Neuronal stem cell (in vitro differentiated cells): ENCODE measurements at regions not wholly inside any gene's neighbourhood (a gene's known extent, or its start where the extent isn't known, plus 50 kb on each side); places are given as distances from the start of the nearest gene placed in this dataset.

Experiments used
- DNase-seq: peaks from one replicate; pipeline ENCODE4 v3.0.0-alpha.2; 2013; ENCODE audit warnings: low spot score
- H2AFZ ChIP-seq: one replicate; pipeline ENCODE4 v1.6.1; 2013; ENCODE audit warnings: mild to moderate bottlenecking, low read length, inconsistent platforms
- H2AK5ac ChIP-seq: 2 replicates; pipeline ENCODE4 v1.6.1; 2013; ENCODE audit warnings: low read depth, mild to moderate bottlenecking, inconsistent platforms, low read length, moderate library complexity, mixed read lengths
- H2BK120ac ChIP-seq: 2 replicates; pipeline ENCODE4 v1.6.1; 2013; ENCODE audit warnings: low read depth, mild to moderate bottlenecking, inconsistent platforms, low read length, moderate library complexity, mixed read lengths
- H2BK12ac ChIP-seq: one replicate; pipeline ENCODE4 v1.6.1; 2013; ENCODE audit warnings: low read length, inconsistent platforms
- H2BK15ac ChIP-seq: 2 replicates; pipeline ENCODE4 v1.6.1; 2013; ENCODE audit warnings: mild to moderate bottlenecking, low read length, inconsistent platforms, mixed read lengths
- H2BK5ac ChIP-seq: one replicate; pipeline ENCODE4 v1.6.1; 2013; ENCODE audit warnings: inconsistent platforms, mild to moderate bottlenecking, low read length, moderate library complexity
- H3K14ac ChIP-seq: one replicate; pipeline ENCODE4 v1.6.1; 2013; ENCODE audit warnings: low read length, inconsistent platforms
- H3K18ac ChIP-seq: 2 replicates; pipeline ENCODE4 v1.6.1; 2013; ENCODE audit warnings: low read length, inconsistent platforms
- H3K23ac ChIP-seq: 2 replicates; pipeline ENCODE4 v1.6.1; 2013; ENCODE audit warnings: low read depth, mild to moderate bottlenecking, mixed read lengths, low read length, inconsistent platforms; ENCODE audit not compliant: poor library complexity
- H3K27ac ChIP-seq: replicated peaks from 3 replicates; pipeline ENCODE4 v1.5.1; 2013; ENCODE audit warnings: low read length, inconsistent platforms
- H3K27me3 ChIP-seq, 3 experiments: 2 replicates each; pipeline ENCODE4 v1.6.1; 2013; ENCODE audit warnings: low read length in 3 of 3, mild to moderate bottlenecking in 2 of 3, inconsistent platforms in 1 of 3, low read depth in 1 of 3, mixed read lengths in 1 of 3, moderate library complexity in 1 of 3; ENCODE audit not compliant: control insufficient read depth in 3 of 3, insufficient read depth in 3 of 3
- H3K36me3 ChIP-seq, 2 donors: replicated peaks in 1 of 2; 2 replicates each; pipeline ENCODE4 v1.6.1; 2013; ENCODE audit warnings: low read length in 2 of 2; ENCODE audit not compliant: control insufficient read depth in 2 of 2, insufficient read depth in 2 of 2
- H3K4ac ChIP-seq: 2 replicates; pipeline ENCODE4 v1.6.1; 2013; ENCODE audit warnings: inconsistent platforms, mild to moderate bottlenecking, low read length, moderate library complexity
- H3K4me1 ChIP-seq, 2 donors: 1 replicate in 1 of 2; 2 replicates in 1 of 2; pipeline ENCODE4 v1.6.1; 2013; ENCODE audit warnings: low read length in 2 of 2, low read depth in 1 of 2; ENCODE audit not compliant: control insufficient read depth in 2 of 2, insufficient read depth in 1 of 2
- H3K4me2 ChIP-seq: one replicate; pipeline ENCODE4 v1.6.1; 2013; ENCODE audit warnings: mild to moderate bottlenecking, low read length, inconsistent platforms; ENCODE audit not compliant: insufficient read depth, poor library complexity, severe bottlenecking
- H3K4me3 ChIP-seq, 2 donors: 2 replicates each; pipeline ENCODE4 v1.5.1; 2013; ENCODE audit warnings: low read length in 2 of 2, mild to moderate bottlenecking in 2 of 2, inconsistent platforms in 1 of 2, moderate library complexity in 1 of 2
- H3K79me1 ChIP-seq: one replicate; pipeline ENCODE4 v1.6.1; 2013; ENCODE audit warnings: low read depth, mild to moderate bottlenecking, inconsistent platforms, low read length, moderate library complexity
- H3K9ac ChIP-seq: one replicate; pipeline ENCODE4 v1.6.1; 2013; ENCODE audit warnings: mild to moderate bottlenecking, low read depth, low read length, inconsistent platforms; ENCODE audit not compliant: poor library complexity
- H3K9me3 ChIP-seq, 2 donors: replicated peaks in 1 of 2; 2 replicates each; pipeline versions ENCODE3 to v1.6.1; 2013; ENCODE audit warnings: low read length in 2 of 2, mild to moderate bottlenecking in 2 of 2, inconsistent platforms in 1 of 2, low read depth in 1 of 2, mixed read lengths in 1 of 2, moderate library complexity in 1 of 2; ENCODE audit not compliant: control insufficient read depth in 2 of 2, insufficient read depth in 1 of 2
- H4K8ac ChIP-seq: one replicate; pipeline ENCODE4 v1.6.1; 2013; ENCODE audit warnings: low read depth, mild to moderate bottlenecking, inconsistent platforms, low read length, moderate library complexity
- H4K91ac ChIP-seq: one replicate; pipeline ENCODE4 v1.6.1; 2013; ENCODE audit warnings: low read length, low read depth, mild to moderate bottlenecking, inconsistent platforms; ENCODE audit not compliant: poor library complexity
- WGBS, 2 donors: extraction: QIAGEN DNeasy Blood & Tissue Kit; methylation state at CpG; one replicate each; pipeline ENCODE4 v1.1.7; 2013; ENCODE audit warnings: missing lambda C conversion rate in 2 of 2, mixed read lengths in 1 of 2; ENCODE audit not compliant: insufficient read length in 2 of 2, insufficient replicate concordance in 1 of 2; ENCODE audit errors: extremely low coverage in 2 of 2; 5-methylcytosine and 5-hydroxymethylcytosine counted together

GRCh38 chr20:57920971-57921370 is 211.2 kb upstream of the PMEPA1 start:
- H4K8ac ChIP-seq, result no peak overlapping the region
- no peak overlapping the region for H3K27ac ChIP-seq
- no peak overlapping the region for H2BK120ac ChIP-seq
- H2BK12ac ChIP-seq, result no peak overlapping the region
- H3K18ac ChIP-seq, result peak overlapping the region; percentile 27
- H4K91ac ChIP-seq, result no peak overlapping the region
- H2AK5ac ChIP-seq, result no peak overlapping the region
- H3K27me3 ChIP-seq, result peaks cover 0 to 4% (median 2%) of the 10 kb centered on the region in 3 experiments
- H3K9ac ChIP-seq, result no peak overlapping the region
- no peaks in the 10 kb centered on the region for H3K36me3 ChIP-seq
- H3K4me1 ChIP-seq, result peaks cover 0 to 4% of the 10 kb centered on the region in 2 donors
- H2BK15ac ChIP-seq, result no peak overlapping the region
- no peak overlapping the region for H3K14ac ChIP-seq
- H3K9me3 ChIP-seq, result peaks cover 0 to 4% of the 10 kb centered on the region in 2 donors
- no peak overlapping the region for H3K23ac ChIP-seq
- no peak overlapping the region for H2AFZ ChIP-seq
- no peak overlapping the region for H2BK5ac ChIP-seq
- H3K79me1 ChIP-seq, result no peaks in the 10 kb centered on the region
- no peak for DNase-seq
- H3K4me3 ChIP-seq, result no peak overlapping the region
- peak overlapping the region; percentile 57 for H3K4ac ChIP-seq
- no CpG with 5 or more reads among the region's 6 CpGs for WGBS, 2 donors
- H3K4me2 ChIP-seq, result no peak overlapping the region

GRCh38 chr20:57919049-57919448 is 209.2 kb upstream of the PMEPA1 start:
- Histone ChIP-seq H3K27ac (no peak overlapping the region), H3K9me3 (peaks cover 0 to 4% of the 10 kb centered on the region in 2 donors), H3K14ac (no peak overlapping the region), H2AK5ac (no peak overlapping the region), H3K27me3 (peaks cover 0 to 4% (median 2%) of the 10 kb centered on the region in 3 experiments), H3K4me2 (no peak overlapping the region), H3K23ac (no peak overlapping the region), H3K9ac (no peak overlapping the region), H2AFZ (no peak overlapping the region), H3K79me1 (no peaks in the 10 kb centered on the region), H3K4me1 (peaks cover 0 to 4% of the 10 kb centered on the region in 2 donors), H4K91ac (no peak overlapping the region), H2BK120ac (no peak overlapping the region), H2BK5ac (no peak overlapping the region), H2BK12ac (no peak overlapping the region), H3K4me3 (no peak overlapping the region), H3K36me3 (no peaks in the 10 kb centered on the region), H3K4ac (no peak overlapping the region), H4K8ac (no peak overlapping the region), H3K18ac (no peak overlapping the region), H2BK15ac (no peak overlapping the region)
- no CpG with 5 or more reads among the region's 3 CpGs for WGBS, 2 donors
- no peak for DNase-seq

GRCh38 chr20:57918551-57918950 is 208.7 kb upstream of the PMEPA1 start:
- WGBS, 2 donors, result no CpG with 5 or more reads among the region's 4 CpGs
- Histone ChIP-seq H2BK15ac (no peak overlapping the region), H3K36me3 (no peaks in the 10 kb centered on the region), H3K9ac (no peak overlapping the region), H2AK5ac (no peak overlapping the region), H4K91ac (no peak overlapping the region), H2BK5ac (no peak overlapping the region), H3K4me1 (peaks cover 0 to 4% of the 10 kb centered on the region in 2 donors), H3K23ac (no peak overlapping the region), H3K9me3 (peaks cover 0 to 4% of the 10 kb centered on the region in 2 donors), H3K27me3 (peaks cover 0 to 4% (median 2%) of the 10 kb centered on the region in 3 experiments), H2AFZ (no peak overlapping the region), H3K4me3 (no peak overlapping the region), H3K4ac (no peak overlapping the region), H3K14ac (no peak overlapping the region), H3K18ac (no peak overlapping the region), H2BK12ac (no peak overlapping the region), H3K79me1 (no peaks in the 10 kb centered on the region), H3K4me2 (no peak overlapping the region), H3K27ac (no peak overlapping the region), H2BK120ac (no peak overlapping the region), H4K8ac (no peak overlapping the region)
- DNase-seq, result no peak

GRCh38 chr20:57914205-57914604 is 204.4 kb upstream of the PMEPA1 start:
- WGBS, 2 donors, result no CpG with 5 or more reads among the region's 4 CpGs
- Histone ChIP-seq H2BK120ac (no peak overlapping the region), H3K4ac (no peak overlapping the region), H3K27ac (no peak overlapping the region), H3K4me1 (peaks cover 0 to 2% of the 10 kb centered on the region in 2 donors), H2AFZ (no peak overlapping the region), H3K79me1 (no peaks in the 10 kb centered on the region), H3K4me3 (peak overlapping the region in 1 of 2 donors; percentile 48), H2BK15ac (no peak overlapping the region), H4K8ac (no peak overlapping the region), H3K18ac (peak overlapping the region; percentile 9), H2AK5ac (no peak overlapping the region), H3K23ac (no peak overlapping the region), H3K27me3 (no peaks in the 10 kb centered on the region), H3K4me2 (no peak overlapping the region), H2BK5ac (no peak overlapping the region), H3K36me3 (no peaks in the 10 kb centered on the region), H4K91ac (no peak overlapping the region), H2BK12ac (no peak overlapping the region), H3K14ac (no peak overlapping the region), H3K9me3 (no peaks in the 10 kb centered on the region), H3K9ac (no peak overlapping the region)
- no peak for DNase-seq
